ENCODE measurements at regions not wholly inside any gene's neighbourhood (a gene's known extent, or its start where the extent isn't known, plus 50 kb on each side); places are given as distances from the start of the nearest gene placed in this dataset.

DNA sequence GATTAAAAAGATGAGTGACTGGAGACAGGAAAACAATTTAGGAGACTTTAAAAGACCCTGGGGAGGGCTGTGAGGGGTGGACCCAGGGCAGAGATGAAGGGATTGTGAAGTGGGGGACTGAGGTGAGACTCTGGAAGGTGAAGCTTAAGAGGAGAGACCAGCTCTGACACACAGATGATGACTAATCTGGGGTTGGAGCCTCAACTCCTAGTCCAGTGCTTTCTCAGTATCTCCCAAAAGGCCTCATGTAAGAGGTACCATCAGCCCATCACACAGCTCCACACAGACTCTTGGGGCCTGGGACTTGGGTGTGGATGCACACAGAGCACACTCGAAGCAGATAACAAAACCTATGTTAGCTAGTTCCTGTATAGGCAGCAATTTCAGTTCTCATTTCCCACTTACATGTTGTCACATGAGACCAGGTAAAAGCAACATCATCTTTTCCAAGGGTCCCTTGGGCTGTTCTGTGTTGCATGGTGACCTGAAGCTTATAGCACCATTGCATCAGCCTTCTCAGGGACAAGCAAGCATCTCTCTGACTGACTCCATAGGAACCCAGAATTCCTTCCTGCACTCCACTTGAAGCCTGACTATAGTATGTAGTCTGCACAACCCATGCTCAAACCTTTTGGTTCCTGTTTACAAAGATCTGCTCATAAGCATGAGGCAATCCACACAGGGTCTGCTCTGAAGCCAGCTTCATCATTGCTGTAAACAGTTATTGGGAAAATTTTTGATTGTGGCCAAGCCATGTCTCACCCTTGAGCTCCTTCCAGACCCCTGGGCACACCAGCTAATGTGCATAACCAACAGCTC is 88.6 kb upstream of the MYCBP2 start:
- H3K4me3 ChIP-seq: no peak overlapping the region
- TF ChIP-seq, protein P1, sequence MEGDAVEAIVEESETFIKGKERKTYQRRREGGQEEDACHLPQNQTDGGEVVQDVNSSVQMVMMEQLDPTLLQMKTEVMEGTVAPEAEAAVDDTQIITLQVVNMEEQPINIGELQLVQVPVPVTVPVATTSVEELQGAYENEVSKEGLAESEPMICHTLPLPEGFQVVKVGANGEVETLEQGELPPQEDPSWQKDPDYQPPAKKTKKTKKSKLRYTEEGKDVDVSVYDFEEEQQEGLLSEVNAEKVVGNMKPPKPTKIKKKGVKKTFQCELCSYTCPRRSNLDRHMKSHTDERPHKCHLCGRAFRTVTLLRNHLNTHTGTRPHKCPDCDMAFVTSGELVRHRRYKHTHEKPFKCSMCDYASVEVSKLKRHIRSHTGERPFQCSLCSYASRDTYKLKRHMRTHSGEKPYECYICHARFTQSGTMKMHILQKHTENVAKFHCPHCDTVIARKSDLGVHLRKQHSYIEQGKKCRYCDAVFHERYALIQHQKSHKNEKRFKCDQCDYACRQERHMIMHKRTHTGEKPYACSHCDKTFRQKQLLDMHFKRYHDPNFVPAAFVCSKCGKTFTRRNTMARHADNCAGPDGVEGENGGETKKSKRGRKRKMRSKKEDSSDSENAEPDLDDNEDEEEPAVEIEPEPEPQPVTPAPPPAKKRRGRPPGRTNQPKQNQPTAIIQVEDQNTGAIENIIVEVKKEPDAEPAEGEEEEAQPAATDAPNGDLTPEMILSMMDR (IDR thresholded peaks at IDR 0.05): no peak

GRCh38 chr13:77412860-77413259 is 86.0 kb upstream of the MYCBP2 start:
- TF ChIP-seq, protein P1 (IDR thresholded peaks at IDR 0.05): no peak
- no peak for DNase-seq
- no peak overlapping the region for H3K4me3 ChIP-seq
- H3K36me3 ChIP-seq: no peaks in the 10 kb centered on the region
- intact Hi-C loops (cut with DNase I): no loop called here
- no peaks in the 10 kb centered on the region for H3K27me3 ChIP-seq
- no peak overlapping the region for H3K9ac ChIP-seq (ENCODE audit: low read depth in 2 of 2, low read length in 2 of 2)
- H3K9me3 ChIP-seq: no peaks in the 10 kb centered on the region
- no peaks in the 10 kb centered on the region for H3K4me1 ChIP-seq
- H3K27ac ChIP-seq: no peak overlapping the region

More for the DNA sequence above, 88.6 kb upstream of the MYCBP2 start:
- Histone ChIP-seq H3K9me3 (no peaks in the 10 kb centered on the region), H3K36me3 (no peaks in the 10 kb centered on the region), H3K27ac (no peak overlapping the region), H3K9ac (ENCODE audit: low read depth in 2 of 2, low read length in 2 of 2) (no peak overlapping the region), H3K4me1 (no peaks in the 10 kb centered on the region), H3K27me3 (no peaks in the 10 kb centered on the region)
- no peak for DNase-seq
- intact Hi-C loops (cut with DNase I): no loop called here

GRCh38 chr13:77412116-77412635 is 85.3 kb upstream of the MYCBP2 start:
- Histone ChIP-seq H3K36me3 (no peaks in the 10 kb centered on the region), H3K4me1 (no peaks in the 10 kb centered on the region), H3K27me3 (no peaks in the 10 kb centered on the region), H3K4me3 (no peak overlapping the region), H3K27ac (no peak overlapping the region), H3K9ac (ENCODE audit: low read depth in 2 of 2, low read length in 2 of 2) (no peak overlapping the region), H3K9me3 (no peaks in the 10 kb centered on the region)
- no peak for DNase-seq
- intact Hi-C loops (cut with DNase I): no loop called here
- TF ChIP-seq, protein P1 (IDR thresholded peaks at IDR 0.05): no peak

DNA sequence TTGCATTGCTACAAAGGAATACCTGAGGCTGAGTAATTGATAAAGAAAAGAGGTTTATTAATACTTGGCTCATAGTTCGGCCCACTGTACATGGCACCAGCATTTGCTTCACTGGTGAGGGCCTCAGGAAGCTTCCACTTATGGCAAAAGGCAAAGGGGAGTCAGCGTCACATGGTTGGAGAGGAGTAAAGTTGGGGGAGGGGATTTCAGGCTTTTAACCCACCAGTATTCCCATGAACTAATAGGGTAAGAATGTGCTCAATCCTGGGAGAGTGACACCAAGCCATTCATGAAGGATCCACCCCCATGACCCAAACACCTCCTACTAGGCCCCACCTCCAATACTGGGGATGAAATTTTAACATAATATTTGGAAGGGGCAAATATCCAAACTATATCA is 82.5 kb upstream of the MYCBP2 start:
- TF ChIP-seq, protein P1 (IDR thresholded peaks at IDR 0.05): no peak
- Histone ChIP-seq H3K4me1 (no peaks in the 10 kb centered on the region), H3K27me3 (no peaks in the 10 kb centered on the region), H3K4me3 (no peak overlapping the region), H3K27ac (no peak overlapping the region), H3K36me3 (no peaks in the 10 kb centered on the region), H3K9ac (ENCODE audit: low read depth in 2 of 2, low read length in 2 of 2) (no peak overlapping the region), H3K9me3 (no peaks in the 10 kb centered on the region)
- intact Hi-C loops (cut with DNase I): no loop called here
- no peak for DNase-seq

GRCh38 chr13:77406644-77407440 is 79.9 kb upstream of the MYCBP2 start:
- intact Hi-C loops (cut with DNase I): no loop called here
- Histone ChIP-seq H3K27ac (no peak overlapping the region), H3K27me3 (no peaks in the 10 kb centered on the region), H3K4me3 (no peak overlapping the region), H3K36me3 (no peaks in the 10 kb centered on the region), H3K9me3 (no peaks in the 10 kb centered on the region), H3K9ac (ENCODE audit: low read depth in 2 of 2, low read length in 2 of 2) (no peak overlapping the region), H3K4me1 (no peaks in the 10 kb centered on the region)
- DNase-seq: no peak
- TF ChIP-seq, protein P1 (IDR thresholded peaks at IDR 0.05): no peak
